K562 (cell line): ENCODE measurements at regions not wholly inside any gene's neighbourhood (a gene's known extent, or its start where the extent isn't known, plus 50 kb on each side); places are given as distances from the start of the nearest gene placed in this dataset.

ENCODE experiments used
- BRD4 ChIP-seq: fragments of 200-600 bp; sonication (generic); IDR thresholded peaks from 2 replicates; pipeline ENCODE4 v1.6.1; 2017; ENCODE audit warnings: inconsistent platforms
- CCNT2 ChIP-seq: IDR thresholded peaks from 2 replicates; pipeline ENCODE4 v1.6.1; 2011; ENCODE audit warnings: borderline replicate concordance, low read depth, mild to moderate bottlenecking, moderate library complexity, mixed read lengths, low read length; ENCODE audit not compliant: insufficient read length; ENCODE audit errors: extremely low read depth
- CHD1 ChIP-seq: fragments of 200-600 bp; sonication (generic); IDR thresholded peaks from one replicate; pipeline ENCODE4 v1.6.1; 2012; ENCODE audit warnings: mild to moderate bottlenecking, moderate library complexity, low read length, inconsistent platforms
- COPS2 ChIP-seq: fragments of 450-650 bp; conservative IDR thresholded peaks from 2 replicates; pipeline ENCODE4 v1.6.1; 2016; ENCODE audit warnings: mild to moderate bottlenecking, moderate library complexity
- EWSR1 ChIP-seq: fragments of 450-650 bp; IDR thresholded peaks from 2 replicates; pipeline ENCODE4 v1.6.1; 2018; ENCODE audit warnings: borderline replicate concordance, mild to moderate bottlenecking, low read depth, moderate library complexity; ENCODE audit not compliant: partially characterized antibody
- FOSL1 ChIP-seq: fragments of 200-800 bp; sonication (Bioruptor generic); conservative IDR thresholded peaks from 2 replicates; pipeline ENCODE4 v1.6.1; 2016; ENCODE audit warnings: missing genetic modification characterization, missing compliant biosample characterization
- FOXK1 ChIP-seq: sonication (generic); formaldehyde crosslinking; IDR thresholded peaks from 2 replicates; pipeline ENCODE4 v1.8.0; 2022; ENCODE audit warnings: missing genetic modification reagents, mild to moderate bottlenecking, borderline replicate concordance
- HNRNPLL ChIP-seq: fragments of 200-400 bp; formaldehyde crosslinking; IDR thresholded peaks from 2 replicates; pipeline ENCODE4 v1.6.1; 2017; ENCODE audit warnings: low read length, low read depth, mild to moderate bottlenecking; ENCODE audit not compliant: poor library complexity, severe bottlenecking
- KLF13 ChIP-seq: fragments of 450-650 bp; IDR thresholded peaks from 2 replicates; pipeline ENCODE4 v1.6.1; 2016; ENCODE audit warnings: missing genetic modification characterization, low read depth, mild to moderate bottlenecking, missing compliant biosample characterization, moderate library complexity, borderline replicate concordance
- NFATC3 ChIP-seq: fragments of 450-650 bp; IDR thresholded peaks from 2 replicates; pipeline ENCODE4 v1.6.1; 2017; ENCODE audit warnings: mild to moderate bottlenecking
- NONO ChIP-seq, 2 experiments: fragments of 200-400 bp in 1 of 2; fragments of 450-650 bp in 1 of 2; formaldehyde crosslinking in 1 of 2; IDR thresholded peaks; 2 replicates each; pipeline ENCODE4 v1.6.1; 2017; ENCODE audit warnings: low read depth in 2 of 2, mild to moderate bottlenecking in 2 of 2, moderate library complexity in 2 of 2, low read length in 1 of 2
- PML ChIP-seq: IDR thresholded peaks from 2 replicates; pipeline ENCODE4 v1.6.1; 2012; ENCODE audit warnings: low read length, inconsistent platforms
- RFX1 ChIP-seq: fragments of 450-650 bp; IDR thresholded peaks from 2 replicates; pipeline ENCODE4 v1.6.1; 2016; ENCODE audit warnings: mild to moderate bottlenecking, moderate library complexity
- SMARCA5 ChIP-seq: fragments of 450-650 bp; IDR thresholded peaks from 2 replicates; pipeline ENCODE4 v1.6.1; 2016
- SNRNP70 ChIP-seq: fragments of 200-400 bp; formaldehyde crosslinking; optimal IDR thresholded peaks from 2 replicates; pipeline ENCODE3; 2017; ENCODE audit warnings: low read depth, low read length
- XRCC4 ChIP-seq: IDR thresholded peaks from one replicate; pipeline ENCODE4 v1.6.1; 2011; ENCODE audit not compliant: insufficient read depth, insufficient read length; ENCODE audit errors: extremely low read depth
- ZFPM2 ChIP-seq: fragments of 250-450 bp; sonication (Bioruptor Pico); IDR thresholded peaks from 2 replicates; pipeline ENCODE4 v1.5.1; 2022; ENCODE audit warnings: mild to moderate bottlenecking
- ZNF282 ChIP-seq: sonication (generic); formaldehyde crosslinking; IDR thresholded peaks from 2 replicates; pipeline ENCODE4 v1.8.1; 2023; ENCODE audit warnings: missing genetic modification reagents
- ZNF431 ChIP-seq: sonication (generic); formaldehyde crosslinking; IDR thresholded peaks from 2 replicates; pipeline ENCODE4 v1.8.0; 2022; ENCODE audit warnings: mild to moderate bottlenecking, missing genetic modification reagents
- ZNF778 ChIP-seq: fragments of 450-650 bp; formaldehyde crosslinking; IDR thresholded peaks from 2 replicates; pipeline ENCODE4 v1.4.0; 2020; ENCODE audit warnings: mild to moderate bottlenecking, moderate library complexity
- TF ChIP-seq, protein P1 (sequence below): fragments of 250-450 bp; sonication (Bioruptor Pico); IDR thresholded peaks from 2 replicates; pipeline ENCODE4 v1.9.0; 2021; ENCODE audit warnings: mild to moderate bottlenecking, inconsistent platforms
- TF ChIP-seq, protein P2 (sequence below): sonication (generic); formaldehyde crosslinking; IDR thresholded peaks from 2 replicates; pipeline ENCODE4 v1.8.0; 2022; ENCODE audit warnings: mild to moderate bottlenecking, missing genetic modification reagents
- TF ChIP-seq, protein P3 (sequence below): fragments of 450-650 bp; conservative IDR thresholded peaks from 2 replicates; pipeline ENCODE4 v1.6.1; 2016; ENCODE audit warnings: missing genetic modification characterization, low read depth, mild to moderate bottlenecking, control low read depth, missing compliant biosample characterization
- TF ChIP-seq, protein P4 (sequence below): sonication (generic); formaldehyde crosslinking; IDR thresholded peaks from 2 replicates; pipeline ENCODE4 v1.5.0; 2020; ENCODE audit warnings: missing genetic modification reagents

DNA sequence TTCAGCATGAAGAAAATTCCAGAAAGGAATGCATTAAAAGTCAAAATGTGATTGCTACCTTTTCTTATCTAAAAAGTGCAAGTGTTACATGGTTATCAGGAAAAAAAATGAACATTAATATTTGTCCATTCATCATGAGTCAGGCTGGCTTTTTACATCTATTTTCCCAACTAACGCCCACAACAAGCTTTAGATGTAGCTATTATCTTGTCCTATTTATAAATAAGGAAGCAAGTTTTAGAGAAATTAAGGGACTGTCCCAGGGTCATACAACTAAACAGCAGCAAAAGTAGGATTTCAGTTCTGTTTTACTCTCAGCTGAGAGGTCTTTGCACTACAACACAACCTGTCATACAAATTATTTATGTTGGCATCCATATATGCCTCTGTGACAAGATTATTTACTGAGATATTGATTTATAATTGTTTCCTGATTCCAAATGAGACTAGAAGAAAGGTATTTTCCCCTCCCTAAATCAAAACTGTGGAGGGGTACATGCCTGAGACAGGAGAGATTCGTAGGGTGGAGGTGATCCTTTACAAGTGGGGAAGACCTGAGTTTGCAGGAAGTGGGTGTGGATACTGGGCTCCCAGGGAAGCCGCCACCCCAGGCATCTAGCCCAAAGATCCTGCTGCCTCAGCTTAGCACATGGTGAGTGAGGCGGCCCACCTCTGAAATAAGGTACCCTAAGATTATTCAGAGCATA, 57.2 kb upstream of the ARID5B start (continued):
- TF ChIP-seq, protein P1, sequence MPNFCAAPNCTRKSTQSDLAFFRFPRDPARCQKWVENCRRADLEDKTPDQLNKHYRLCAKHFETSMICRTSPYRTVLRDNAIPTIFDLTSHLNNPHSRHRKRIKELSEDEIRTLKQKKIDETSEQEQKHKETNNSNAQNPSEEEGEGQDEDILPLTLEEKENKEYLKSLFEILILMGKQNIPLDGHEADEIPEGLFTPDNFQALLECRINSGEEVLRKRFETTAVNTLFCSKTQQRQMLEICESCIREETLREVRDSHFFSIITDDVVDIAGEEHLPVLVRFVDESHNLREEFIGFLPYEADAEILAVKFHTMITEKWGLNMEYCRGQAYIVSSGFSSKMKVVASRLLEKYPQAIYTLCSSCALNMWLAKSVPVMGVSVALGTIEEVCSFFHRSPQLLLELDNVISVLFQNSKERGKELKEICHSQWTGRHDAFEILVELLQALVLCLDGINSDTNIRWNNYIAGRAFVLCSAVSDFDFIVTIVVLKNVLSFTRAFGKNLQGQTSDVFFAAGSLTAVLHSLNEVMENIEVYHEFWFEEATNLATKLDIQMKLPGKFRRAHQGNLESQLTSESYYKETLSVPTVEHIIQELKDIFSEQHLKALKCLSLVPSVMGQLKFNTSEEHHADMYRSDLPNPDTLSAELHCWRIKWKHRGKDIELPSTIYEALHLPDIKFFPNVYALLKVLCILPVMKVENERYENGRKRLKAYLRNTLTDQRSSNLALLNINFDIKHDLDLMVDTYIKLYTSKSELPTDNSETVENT (CRISPR knock-in tag): no peak
- TF ChIP-seq FOXK1 (CRISPR knock-in tag) (no peak), RFX1 (no peak), CCNT2 (no peak), ZNF778 (CRISPR knock-in tag) (no peak), EWSR1 (no peak), BRD4 (no peak), ZNF282 (CRISPR knock-in tag) (no peak), NFATC3 (no peak), SMARCA5 (no peak), ZFPM2 (CRISPR knock-in tag) (no peak), PML (no peak), COPS2 (no peak), KLF13 (tag) (no peak), HNRNPLL (no peak), CHD1 (no peak), NONO (IDR thresholded peaks at IDR 0.05; ENCODE audit: low read depth in 2 of 2, low read length in 1 of 2) (no peak), ZNF431 (no peak), XRCC4 (no peak), SNRNP70 (no peak), FOSL1 (peak; percentile 53)
- TF ChIP-seq, protein P2, sequence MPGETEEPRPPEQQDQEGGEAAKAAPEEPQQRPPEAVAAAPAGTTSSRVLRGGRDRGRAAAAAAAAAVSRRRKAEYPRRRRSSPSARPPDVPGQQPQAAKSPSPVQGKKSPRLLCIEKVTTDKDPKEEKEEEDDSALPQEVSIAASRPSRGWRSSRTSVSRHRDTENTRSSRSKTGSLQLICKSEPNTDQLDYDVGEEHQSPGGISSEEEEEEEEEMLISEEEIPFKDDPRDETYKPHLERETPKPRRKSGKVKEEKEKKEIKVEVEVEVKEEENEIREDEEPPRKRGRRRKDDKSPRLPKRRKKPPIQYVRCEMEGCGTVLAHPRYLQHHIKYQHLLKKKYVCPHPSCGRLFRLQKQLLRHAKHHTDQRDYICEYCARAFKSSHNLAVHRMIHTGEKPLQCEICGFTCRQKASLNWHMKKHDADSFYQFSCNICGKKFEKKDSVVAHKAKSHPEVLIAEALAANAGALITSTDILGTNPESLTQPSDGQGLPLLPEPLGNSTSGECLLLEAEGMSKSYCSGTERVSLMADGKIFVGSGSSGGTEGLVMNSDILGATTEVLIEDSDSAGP (CRISPR knock-in tag): no peak
- TF ChIP-seq, protein P3, sequence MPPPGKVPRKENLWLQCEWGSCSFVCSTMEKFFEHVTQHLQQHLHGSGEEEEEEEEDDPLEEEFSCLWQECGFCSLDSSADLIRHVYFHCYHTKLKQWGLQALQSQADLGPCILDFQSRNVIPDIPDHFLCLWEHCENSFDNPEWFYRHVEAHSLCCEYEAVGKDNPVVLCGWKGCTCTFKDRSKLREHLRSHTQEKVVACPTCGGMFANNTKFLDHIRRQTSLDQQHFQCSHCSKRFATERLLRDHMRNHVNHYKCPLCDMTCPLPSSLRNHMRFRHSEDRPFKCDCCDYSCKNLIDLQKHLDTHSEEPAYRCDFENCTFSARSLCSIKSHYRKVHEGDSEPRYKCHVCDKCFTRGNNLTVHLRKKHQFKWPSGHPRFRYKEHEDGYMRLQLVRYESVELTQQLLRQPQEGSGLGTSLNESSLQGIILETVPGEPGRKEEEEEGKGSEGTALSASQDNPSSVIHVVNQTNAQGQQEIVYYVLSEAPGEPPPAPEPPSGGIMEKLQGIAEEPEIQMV (tag): no peak
- TF ChIP-seq, protein P4, sequence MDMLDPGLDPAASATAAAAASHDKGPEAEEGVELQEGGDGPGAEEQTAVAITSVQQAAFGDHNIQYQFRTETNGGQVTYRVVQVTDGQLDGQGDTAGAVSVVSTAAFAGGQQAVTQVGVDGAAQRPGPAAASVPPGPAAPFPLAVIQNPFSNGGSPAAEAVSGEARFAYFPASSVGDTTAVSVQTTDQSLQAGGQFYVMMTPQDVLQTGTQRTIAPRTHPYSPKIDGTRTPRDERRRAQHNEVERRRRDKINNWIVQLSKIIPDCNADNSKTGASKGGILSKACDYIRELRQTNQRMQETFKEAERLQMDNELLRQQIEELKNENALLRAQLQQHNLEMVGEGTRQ: no peak
